Naive B cell (primary cell): ENCODE measurements at regions not wholly inside any gene's neighbourhood (a gene's known extent, or its start where the extent isn't known, plus 50 kb on each side); places are given as distances from the start of the nearest gene placed in this dataset.

Experiments used
- ATAC-seq, 2 donors: fragments of 150-1000 bp; cut with Tn5 transposase; 2 replicates each; pipeline ENCODE4 v1.10.0; 2021; ENCODE audit warnings: low read depth in 2 of 2, mild to moderate bottlenecking in 2 of 2, moderate library complexity in 2 of 2
- DNase-seq: peaks from one replicate; pipeline ENCODE4 v3.0.0; 2022
- H3K27ac Mint-ChIP-seq, 6 donors: one replicate each; pipeline ENCODE4 v1.8.0; 2020 to 2022; ENCODE audit warnings: mild to moderate bottlenecking in 6 of 6, mixed read lengths in 6 of 6, moderate library complexity in 5 of 6, inconsistent platforms in 2 of 6
- H3K27me3 Mint-ChIP-seq, 3 donors: one replicate each; pipeline ENCODE4 v1.8.0; 2021 to 2022; ENCODE audit warnings: mixed read lengths in 3 of 3, mild to moderate bottlenecking in 1 of 3
- H3K36me3 Mint-ChIP-seq, 2 donors: one replicate each; pipeline ENCODE4 v1.8.0; 2020 to 2022; ENCODE audit warnings: mixed read lengths in 2 of 2, inconsistent platforms in 1 of 2, mild to moderate bottlenecking in 1 of 2
- H3K4me1 Mint-ChIP-seq, 3 donors: one replicate each; pipeline ENCODE4 v1.8.0; 2020 to 2022; ENCODE audit warnings: mixed read lengths in 3 of 3, inconsistent platforms in 1 of 3, mild to moderate bottlenecking in 1 of 3, moderate library complexity in 1 of 3
- H3K4me3 Mint-ChIP-seq, 8 donors: one replicate each; pipeline ENCODE4 v1.8.0; 2020 to 2022; ENCODE audit warnings: mild to moderate bottlenecking in 8 of 8, mixed read lengths in 8 of 8, moderate library complexity in 8 of 8, inconsistent platforms in 2 of 8
- H3K9me3 Mint-ChIP-seq, 7 donors: one replicate each; pipeline ENCODE4 v1.8.0; 2020 to 2022; ENCODE audit warnings: mixed read lengths in 7 of 7, mild to moderate bottlenecking in 5 of 7, inconsistent platforms in 2 of 7, moderate library complexity in 1 of 7

DNA sequence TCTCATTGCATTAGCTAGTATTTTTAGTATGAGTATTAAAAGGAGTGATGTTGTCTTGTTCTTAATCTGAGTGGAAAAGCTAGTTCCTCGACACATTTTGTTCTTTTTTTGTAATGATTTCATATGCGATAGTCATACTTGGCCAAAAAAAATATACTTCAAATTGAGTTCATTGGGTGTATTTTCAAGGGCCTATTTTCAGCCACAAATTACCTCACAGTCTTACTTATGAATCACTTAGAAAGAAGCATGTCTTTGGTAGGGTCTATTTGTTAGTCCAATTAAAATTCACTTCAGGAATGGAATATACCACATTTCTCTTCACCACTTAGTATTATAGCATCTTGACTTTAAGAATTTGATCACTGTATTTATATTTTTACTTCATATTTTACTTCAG is 337.2 kb downstream of the CDH11 start:
- no peaks in the 10 kb centered on the region for H3K36me3 Mint-ChIP-seq
- no peak overlapping the region for H3K27ac Mint-ChIP-seq
- ATAC-seq: no peak
- DNase-seq: no peak
- no peaks in the 10 kb centered on the region for H3K4me1 Mint-ChIP-seq
- no peaks in the 10 kb centered on the region for H3K27me3 Mint-ChIP-seq
- H3K9me3 Mint-ChIP-seq: peaks cover 0 to 4% (median 0%) of the 10 kb centered on the region in 7 donors
- H3K4me3 Mint-ChIP-seq: no peak overlapping the region

DNA sequence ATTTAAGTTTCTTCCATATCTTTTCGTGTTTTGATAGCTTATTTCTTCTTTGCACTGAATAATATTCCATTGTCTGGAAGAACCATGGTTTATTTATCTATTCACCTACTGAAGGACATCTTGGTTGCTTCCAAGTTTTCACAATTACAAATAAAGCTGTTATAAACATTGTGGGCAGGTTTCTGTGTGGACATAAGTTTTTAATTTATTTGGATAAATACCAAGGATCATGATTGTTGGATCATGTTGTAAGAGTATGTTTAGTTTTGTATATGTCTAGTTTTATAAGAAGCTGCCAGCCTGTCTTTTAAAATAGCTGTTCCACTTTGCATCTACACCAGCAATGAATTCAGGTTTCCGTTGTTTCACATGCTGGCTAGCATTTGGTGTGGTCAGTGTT is 339.4 kb downstream of the CDH11 start:
- H3K27me3 Mint-ChIP-seq: no peaks in the 10 kb centered on the region
- no peak overlapping the region for H3K27ac Mint-ChIP-seq
- ATAC-seq (no peak), DNase-seq (no peak)
- H3K36me3 Mint-ChIP-seq: no peaks in the 10 kb centered on the region
- H3K4me1 Mint-ChIP-seq: no peaks in the 10 kb centered on the region
- H3K4me3 Mint-ChIP-seq: no peak overlapping the region
- H3K9me3 Mint-ChIP-seq: peaks cover 0 to 4% (median 0%) of the 10 kb centered on the region in 7 donors

DNA sequence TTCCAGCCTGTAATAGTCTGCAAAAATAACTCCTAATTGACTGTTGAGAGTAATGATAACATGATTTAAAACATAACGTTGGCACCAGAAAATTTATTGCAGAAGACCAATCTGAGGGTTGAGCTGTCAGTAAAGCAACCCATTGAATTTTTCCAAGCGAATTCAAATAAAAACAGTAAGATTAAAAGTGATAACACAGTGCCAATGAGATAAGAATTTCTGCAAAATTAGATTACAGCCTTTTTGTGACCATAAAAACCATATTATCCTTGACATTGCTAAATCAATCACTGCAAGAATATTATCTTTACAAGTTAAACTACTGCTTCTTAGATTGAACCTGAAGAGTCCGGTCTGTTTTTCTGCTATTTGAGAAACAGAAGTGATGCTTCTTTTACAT is 341.4 kb downstream of the CDH11 start:
- Mint-ChIP-seq H3K36me3 (no peaks in the 10 kb centered on the region), H3K27me3 (no peaks in the 10 kb centered on the region), H3K27ac (no peak overlapping the region), H3K4me1 (no peaks in the 10 kb centered on the region), H3K9me3 (peaks cover 0 to 4% (median 1%) of the 10 kb centered on the region in 7 donors), H3K4me3 (no peak overlapping the region)
- ATAC-seq (no peak), DNase-seq (no peak)

DNA sequence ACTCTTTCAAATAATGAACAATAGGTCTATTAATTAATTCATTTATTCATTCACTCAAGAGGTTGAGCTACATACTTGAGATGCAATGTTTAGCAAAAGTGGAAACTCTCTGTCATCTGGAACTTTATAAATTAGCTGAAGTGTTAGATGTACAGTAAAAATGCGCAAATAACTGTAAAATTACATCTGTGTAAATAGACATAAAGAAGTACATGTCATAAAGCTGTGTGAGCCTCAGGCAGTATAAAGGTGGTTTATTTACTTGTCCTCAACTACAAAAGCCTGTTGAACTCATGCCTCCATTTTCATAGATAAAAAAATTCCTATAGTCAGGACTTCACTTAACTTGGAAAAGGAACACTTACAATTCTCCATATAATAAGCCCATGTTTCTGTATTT is 343.1 kb downstream of the CDH11 start:
- H3K4me1 Mint-ChIP-seq: no peaks in the 10 kb centered on the region
- DNase-seq: no peak
- peaks cover 0 to 9% (median 4%) of the 10 kb centered on the region in 7 donors for H3K9me3 Mint-ChIP-seq
- no peak overlapping the region for H3K4me3 Mint-ChIP-seq
- ATAC-seq: no peak
- no peaks in the 10 kb centered on the region for H3K27me3 Mint-ChIP-seq
- H3K27ac Mint-ChIP-seq: no peak overlapping the region
- no peaks in the 10 kb centered on the region for H3K36me3 Mint-ChIP-seq

DNA sequence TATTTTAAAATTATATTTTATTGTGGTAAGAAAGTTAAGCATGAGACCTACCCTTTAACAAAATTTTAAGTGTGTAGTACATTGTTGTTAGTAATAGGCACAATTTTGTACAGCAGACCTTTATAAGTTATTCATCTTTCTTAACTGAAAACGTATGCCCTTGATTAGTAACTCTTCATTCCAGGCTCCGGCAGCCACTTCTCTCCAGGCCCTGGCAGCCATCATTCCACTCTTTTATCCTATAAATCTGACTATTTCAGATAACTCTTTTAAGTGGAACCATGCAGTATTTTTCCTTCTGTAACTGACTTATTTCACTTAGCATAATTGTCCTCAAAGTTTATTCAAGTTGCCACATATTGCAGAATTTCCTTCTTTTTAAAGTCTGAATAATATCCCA is 348.2 kb downstream of the CDH11 start:
- Mint-ChIP-seq H3K4me3 (no peak overlapping the region), H3K27me3 (no peaks in the 10 kb centered on the region), H3K9me3 (peaks cover 0 to 9% (median 2%) of the 10 kb centered on the region in 7 donors), H3K4me1 (no peaks in the 10 kb centered on the region), H3K27ac (no peak overlapping the region), H3K36me3 (no peaks in the 10 kb centered on the region)
- ATAC-seq (no peak), DNase-seq (no peak)

DNA sequence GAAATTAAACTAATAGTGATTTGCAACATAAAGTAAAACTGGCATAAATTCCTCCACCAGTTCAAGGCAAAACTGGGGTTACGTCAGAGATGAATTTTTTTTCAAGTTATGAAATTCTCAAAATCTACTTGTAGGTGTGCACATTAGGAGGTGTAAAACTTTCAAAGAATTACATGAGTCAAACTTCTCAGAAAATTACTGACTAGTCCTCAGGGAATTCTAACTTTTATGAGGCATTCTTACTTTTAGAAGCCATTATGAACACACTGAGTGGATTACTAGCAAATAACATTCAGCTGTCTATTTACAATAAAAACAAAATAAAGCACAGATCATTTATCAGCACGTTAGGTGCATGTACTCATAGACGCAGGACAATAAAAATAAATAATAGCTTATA is 348.7 kb downstream of the CDH11 start:
- Mint-ChIP-seq H3K4me1 (no peaks in the 10 kb centered on the region), H3K36me3 (no peaks in the 10 kb centered on the region), H3K27ac (no peak overlapping the region), H3K4me3 (no peak overlapping the region), H3K9me3 (peaks cover 0 to 9% (median 2%) of the 10 kb centered on the region in 7 donors), H3K27me3 (no peaks in the 10 kb centered on the region)
- no peak for DNase-seq
- ATAC-seq: no peak

DNA sequence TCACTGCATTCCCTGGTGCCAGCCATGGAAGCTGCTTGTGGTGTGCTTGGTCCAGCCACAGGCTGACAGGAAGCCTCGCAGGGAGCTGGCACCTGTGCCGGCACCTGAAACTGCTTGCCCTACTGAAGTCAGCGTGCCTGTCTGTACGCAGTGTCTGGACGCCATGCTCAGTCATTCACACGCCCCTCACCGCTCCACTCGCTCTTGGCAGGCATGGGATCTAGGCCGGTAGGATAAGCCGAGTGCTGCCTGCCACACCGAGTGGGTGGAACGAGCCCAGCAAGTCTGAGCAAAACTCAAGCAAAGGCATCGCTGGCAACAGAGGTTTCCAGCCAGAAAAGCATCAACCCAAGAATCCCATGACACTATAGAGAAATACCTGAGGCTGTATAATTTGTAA is 350.6 kb downstream of the CDH11 start:
- Mint-ChIP-seq H3K36me3 (no peaks in the 10 kb centered on the region), H3K9me3 (peaks cover 0 to 9% (median 4%) of the 10 kb centered on the region in 7 donors), H3K4me3 (no peak overlapping the region), H3K4me1 (no peaks in the 10 kb centered on the region), H3K27me3 (no peaks in the 10 kb centered on the region), H3K27ac (peak overlapping the region in 1 of 6 donors; percentile 38)
- ATAC-seq (no peak), DNase-seq (no peak)

DNA sequence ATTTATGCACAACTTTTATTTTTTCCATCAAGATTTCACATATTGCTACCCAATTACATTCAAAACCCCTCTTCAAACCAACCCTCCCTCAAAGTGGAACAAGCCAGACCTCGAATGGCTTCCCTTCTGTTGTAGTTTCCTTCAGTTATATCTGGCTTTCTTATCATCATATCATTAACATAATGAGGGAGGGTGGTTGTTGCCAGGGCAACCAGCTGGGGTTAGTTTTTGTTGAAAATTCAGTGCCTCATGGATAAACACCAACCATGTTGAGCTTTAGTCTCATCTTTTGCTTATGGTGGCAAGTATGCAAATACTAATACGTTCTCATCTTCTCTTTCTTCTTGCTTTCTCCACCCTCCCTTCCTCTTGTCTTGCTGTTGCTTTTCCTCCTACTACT is 359.7 kb downstream of the CDH11 start:
- no peak overlapping the region for H3K4me3 Mint-ChIP-seq
- no peak for ATAC-seq
- no peaks in the 10 kb centered on the region for H3K36me3 Mint-ChIP-seq
- no peaks in the 10 kb centered on the region for H3K27me3 Mint-ChIP-seq
- DNase-seq: no peak
- peaks cover 0 to 23% (median 2%) of the 10 kb centered on the region in 7 donors for H3K9me3 Mint-ChIP-seq
- no peaks in the 10 kb centered on the region for H3K4me1 Mint-ChIP-seq
- H3K27ac Mint-ChIP-seq: no peak overlapping the region

DNA sequence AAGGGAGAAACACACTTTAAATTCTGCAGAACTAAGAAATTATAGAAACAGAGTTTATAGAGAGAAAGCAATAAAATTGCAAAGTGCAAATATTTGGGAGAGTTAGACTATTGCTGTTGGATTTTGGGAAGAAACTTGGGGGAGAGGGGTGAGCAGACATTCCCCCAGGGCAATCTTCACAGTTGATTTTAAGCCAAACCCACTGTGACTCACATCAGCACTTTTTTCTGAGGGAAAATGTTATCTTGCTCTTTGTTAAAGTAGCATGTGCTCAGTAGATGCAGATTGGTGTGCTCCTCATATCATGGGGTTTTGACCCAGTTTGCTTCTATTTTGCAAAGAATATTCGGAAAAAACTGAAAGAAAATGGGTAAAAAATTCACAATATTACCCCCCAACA is 367.6 kb downstream of the CDH11 start:
- H3K27me3 Mint-ChIP-seq: no peaks in the 10 kb centered on the region
- H3K36me3 Mint-ChIP-seq: no peaks in the 10 kb centered on the region
- no peak overlapping the region for H3K4me3 Mint-ChIP-seq
- ATAC-seq: no peak
- H3K4me1 Mint-ChIP-seq: no peaks in the 10 kb centered on the region
- no peak overlapping the region for H3K27ac Mint-ChIP-seq
- no peak for DNase-seq
- peaks cover 0 to 6% (median 3%) of the 10 kb centered on the region in 7 donors for H3K9me3 Mint-ChIP-seq

DNA sequence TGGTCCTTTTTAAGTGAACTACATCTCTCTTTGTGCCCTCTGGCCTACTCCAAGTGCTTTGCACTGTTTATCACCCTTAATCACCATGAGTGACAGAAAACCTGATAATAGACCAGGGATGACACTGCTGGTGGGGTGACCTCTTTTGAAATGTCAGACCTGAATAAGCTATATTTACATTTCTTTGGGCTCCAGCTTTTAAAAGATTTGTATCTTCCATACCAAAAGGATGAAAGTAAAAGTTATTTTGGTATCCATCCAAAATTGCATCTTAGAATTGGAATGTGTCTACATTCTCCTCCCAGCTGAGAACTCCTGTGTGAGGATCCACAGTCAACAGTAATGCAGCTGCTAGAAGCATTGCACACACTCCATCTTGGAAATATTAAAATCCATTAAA is 370.0 kb downstream of the CDH11 start:
- H3K4me3 Mint-ChIP-seq: no peak overlapping the region
- no peaks in the 10 kb centered on the region for H3K36me3 Mint-ChIP-seq
- H3K9me3 Mint-ChIP-seq: peaks cover 2 to 9% (median 5%) of the 10 kb centered on the region in 7 donors
- no peak for ATAC-seq
- no peak for DNase-seq
- no peaks in the 10 kb centered on the region for H3K27me3 Mint-ChIP-seq
- H3K4me1 Mint-ChIP-seq: no peaks in the 10 kb centered on the region
- no peak overlapping the region for H3K27ac Mint-ChIP-seq

DNA sequence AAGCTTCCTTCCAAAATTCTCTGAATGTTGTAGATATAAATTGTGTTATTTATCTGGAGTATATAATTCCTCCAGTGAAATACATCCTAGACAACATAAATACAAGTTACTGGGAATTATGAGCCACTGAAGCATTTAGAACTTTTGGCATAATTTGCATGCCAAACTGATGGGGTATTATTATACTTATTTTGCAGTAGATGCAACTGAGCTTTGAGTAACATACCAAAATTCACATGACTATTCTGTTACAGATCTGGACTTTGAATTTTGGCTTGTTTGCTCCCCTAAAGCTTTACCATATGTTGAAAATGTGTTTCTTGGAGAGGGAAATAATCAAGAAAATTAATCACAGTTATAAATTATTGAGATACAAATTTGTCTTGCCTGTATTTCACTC is 372.5 kb downstream of the CDH11 start:
- no peak overlapping the region for H3K4me3 Mint-ChIP-seq

DNA sequence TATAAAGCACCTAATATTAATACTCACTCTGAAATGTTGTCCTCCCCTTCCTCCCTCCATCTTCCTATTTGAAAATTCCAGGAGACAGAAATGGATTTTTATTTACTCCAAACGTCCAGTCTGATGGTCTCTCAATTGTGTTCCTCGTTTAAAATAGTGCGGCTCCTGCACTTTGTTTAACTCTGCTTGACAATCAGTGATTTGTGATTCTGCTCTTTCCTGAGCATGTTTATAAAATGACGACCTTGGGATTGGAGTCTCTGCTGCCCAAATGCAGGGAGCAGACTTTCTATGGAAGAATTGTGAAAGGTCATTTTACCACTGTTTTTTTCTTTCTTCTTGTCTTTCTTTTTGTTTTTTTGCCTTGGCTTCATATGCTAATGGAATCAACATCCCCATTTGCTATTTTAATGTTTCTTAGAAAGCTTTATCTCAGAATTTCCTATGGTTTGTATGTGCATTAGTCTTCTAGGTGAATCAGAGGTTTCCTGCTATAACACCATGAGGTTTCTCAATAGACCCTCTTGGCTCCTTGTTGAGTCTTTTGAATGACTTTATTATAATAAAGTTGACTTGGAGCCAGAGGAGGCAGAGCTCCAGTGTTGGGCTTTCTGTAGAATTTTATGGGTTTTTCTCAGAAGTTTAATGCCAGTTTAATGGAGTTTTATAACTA is 376.5 kb downstream of the CDH11 start:
- DNase-seq (no peak), ATAC-seq (no peak)
- no peak overlapping the region for H3K27ac Mint-ChIP-seq
- no peaks in the 10 kb centered on the region for H3K27me3 Mint-ChIP-seq
- no peaks in the 10 kb centered on the region for H3K36me3 Mint-ChIP-seq
- H3K4me1 Mint-ChIP-seq: no peaks in the 10 kb centered on the region
- no peak overlapping the region for H3K4me3 Mint-ChIP-seq
- H3K9me3 Mint-ChIP-seq: peaks cover 0 to 17% (median 4%) of the 10 kb centered on the region in 7 donors

More for the DNA sequence above, 372.5 kb downstream of the CDH11 start:
- DNase-seq: no peak
- H3K9me3 Mint-ChIP-seq: peaks cover 0 to 16% (median 5%) of the 10 kb centered on the region in 7 donors
- no peaks in the 10 kb centered on the region for H3K4me1 Mint-ChIP-seq
- ATAC-seq: no peak
- H3K36me3 Mint-ChIP-seq: no peaks in the 10 kb centered on the region
- H3K27me3 Mint-ChIP-seq: no peaks in the 10 kb centered on the region
- H3K27ac Mint-ChIP-seq: no peak overlapping the region

DNA sequence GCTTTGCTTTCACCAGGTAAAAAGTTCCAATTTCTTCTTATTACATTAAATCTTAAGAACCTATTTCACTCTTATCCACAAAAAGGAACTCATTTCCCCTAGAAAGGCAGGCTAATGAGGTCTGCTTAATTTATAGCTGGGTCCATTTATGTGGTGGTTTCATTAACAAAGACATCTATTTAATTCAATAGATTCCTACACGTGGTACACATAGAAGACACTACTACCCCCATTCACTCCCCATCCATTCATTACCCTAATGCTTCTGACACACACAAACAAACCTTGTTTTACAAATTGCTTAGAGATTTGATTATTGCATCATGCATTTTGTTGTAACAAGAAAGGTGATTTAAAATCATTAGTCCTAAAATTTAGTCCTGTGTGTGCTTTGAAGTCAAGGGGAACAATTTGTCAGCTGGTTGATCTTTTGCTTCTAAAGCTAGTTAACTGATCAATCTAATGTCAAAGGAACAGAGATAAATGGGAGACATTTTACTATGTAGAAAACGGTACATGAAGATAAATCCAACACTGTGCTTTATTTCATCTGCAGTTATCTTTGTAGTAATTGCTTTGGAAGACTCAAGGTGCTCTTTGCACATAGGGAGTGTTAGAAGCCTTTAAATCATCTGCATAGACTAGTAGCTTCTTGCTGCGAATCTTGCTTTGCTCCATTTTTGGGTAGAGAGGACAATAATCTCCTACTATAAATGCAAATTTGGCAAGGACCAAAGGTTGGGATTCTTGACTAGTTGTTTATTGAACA is 379.2 kb downstream of the CDH11 start:
- H3K9me3 Mint-ChIP-seq: peaks cover 3 to 19% (median 7%) of the 10 kb centered on the region in 7 donors
- no peak overlapping the region for H3K4me3 Mint-ChIP-seq
- no peak overlapping the region for H3K27ac Mint-ChIP-seq

DNA sequence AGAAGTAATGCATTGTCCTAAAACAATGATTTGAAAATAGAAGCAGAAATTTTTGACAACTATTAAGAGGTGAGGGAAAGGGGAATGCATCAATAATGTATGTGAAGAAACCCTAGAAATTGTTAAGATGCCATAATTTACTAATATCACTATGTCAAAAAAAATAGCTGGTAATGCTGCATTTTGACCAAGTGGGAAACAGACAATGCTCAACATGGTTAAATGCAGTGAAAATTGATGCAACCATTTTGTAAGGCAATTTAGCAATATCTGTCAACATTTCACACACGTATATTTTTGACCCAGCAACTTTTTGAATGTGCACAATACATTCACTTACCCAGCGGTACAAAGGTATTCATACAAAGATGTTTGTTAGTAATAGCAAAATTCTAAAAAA is 381.6 kb downstream of the CDH11 start:
- Mint-ChIP-seq H3K9me3 (peaks cover 2 to 12% (median 9%) of the 10 kb centered on the region in 7 donors), H3K27ac (no peak overlapping the region), H3K4me1 (no peaks in the 10 kb centered on the region)

More for the DNA sequence above, 379.2 kb downstream of the CDH11 start:
- Mint-ChIP-seq H3K27me3 (no peaks in the 10 kb centered on the region), H3K36me3 (no peaks in the 10 kb centered on the region), H3K4me1 (no peaks in the 10 kb centered on the region)
- DNase-seq: no peak
- no peak for ATAC-seq

More for the DNA sequence above, 381.6 kb downstream of the CDH11 start:
- H3K36me3 Mint-ChIP-seq: no peaks in the 10 kb centered on the region
- no peak overlapping the region for H3K4me3 Mint-ChIP-seq
- ATAC-seq: no peak
- DNase-seq: no peak
- H3K27me3 Mint-ChIP-seq: no peaks in the 10 kb centered on the region
